H1 (cell line): ENCODE measurements at regions not wholly inside any gene's neighbourhood (a gene's known extent, or its start where the extent isn't known, plus 50 kb on each side); places are given as distances from the start of the nearest gene placed in this dataset.

Source experiments
- EP300 ChIP-seq, 2 experiments: IDR thresholded peaks; 1 replicate in 1 of 2; 2 replicates in 1 of 2; pipeline ENCODE4 v1.6.1; 2011 to 2012; ENCODE audit warnings: low read depth in 2 of 2, low read length in 2 of 2, mild to moderate bottlenecking in 2 of 2, borderline replicate concordance in 1 of 2, inconsistent platforms in 1 of 2, moderate library complexity in 1 of 2
- NANOG ChIP-seq: IDR thresholded peaks from 2 replicates; pipeline ENCODE4 v1.6.1; 2011; ENCODE audit warnings: low read length, low read depth, mild to moderate bottlenecking, inconsistent platforms; ENCODE audit not compliant: insufficient read depth, poor library complexity, severe bottlenecking
- TEAD4 ChIP-seq: IDR thresholded peaks from 2 replicates; pipeline ENCODE4 v1.6.1; 2012; ENCODE audit warnings: low read depth, low read length, inconsistent platforms, mixed read lengths

- TF ChIP-seq TEAD4 (no peak), NANOG (no peak), EP300 (IDR thresholded peaks at IDR 0.05; ENCODE audit: borderline replicate concordance in 1 of 2, low read depth in 2 of 2, low read length in 2 of 2) (no peak)
These were observed 447.3 kb downstream of the HDGFL1 start (continued) for GRCh38 chr6:23016696-23017095.
